ENCODE measurements at regions not wholly inside any gene's neighbourhood (a gene's known extent, or its start where the extent isn't known, plus 50 kb on each side); places are given as distances from the start of the nearest gene placed in this dataset.

GRCh38 chr11:15780382-15780781, 576.0 kb downstream of the SOX6 start:
- no peak overlapping the region for H3K4me3 Mint-ChIP-seq
- ChIA-PET POLR2A (no interaction called here), CTCF (no interaction called here)

DNA sequence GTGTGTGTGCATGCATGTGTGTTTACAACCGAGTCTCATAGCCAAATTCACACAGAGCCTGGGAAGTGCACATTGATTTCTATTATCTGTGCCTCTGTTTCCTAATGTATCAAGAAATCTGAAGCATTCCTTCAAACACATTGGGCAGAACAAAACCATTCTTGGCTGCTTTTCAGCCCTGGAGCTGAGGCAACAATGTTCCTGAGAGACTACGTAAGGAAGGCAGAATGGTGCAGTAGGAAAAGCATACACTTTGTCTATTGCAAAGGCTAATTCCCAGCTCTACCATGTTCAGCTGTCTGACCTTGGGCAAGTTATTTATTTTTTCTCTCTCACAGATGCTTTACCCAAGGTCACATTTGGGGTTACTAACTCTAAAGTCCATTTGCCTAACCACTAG, 575.5 kb downstream of the SOX6 start:
- Mint-ChIP-seq H3K27me3 (no peaks in the 10 kb centered on the region), H3K9me3 (peaks cover 2% of the 10 kb centered on the region), H3K27ac (no peak overlapping the region), H3K4me3 (no peak overlapping the region), H3K36me3 (ENCODE audit: low read depth) (no peaks in the 10 kb centered on the region), H3K4me1 (ENCODE audit: low read depth) (no peaks in the 10 kb centered on the region)
- ChIA-PET POLR2A (no interaction called here), CTCF (no interaction called here)
- intact Hi-C loops (cut with DNase I, micrococcal nuclease) = no loop called here
- Histone ChIP-seq H3K4me3 (ENCODE audit: low read length) (no peak overlapping the region), H3K27ac (ENCODE audit: low read depth in 1 of 2, low read length in 2 of 2) (no peak overlapping the region), H3K4me1 (ENCODE audit: insufficient read depth, low read length) (no peaks in the 10 kb centered on the region), H3K27me3 (ENCODE audit: control insufficient read depth in 1 of 2, insufficient read depth in 2 of 2, low read length in 2 of 2) (peaks cover 0 to under 1% of the 10 kb centered on the region in 2 experiments), H3K36me3 (ENCODE audit: insufficient read depth, low read length) (no peaks in the 10 kb centered on the region), H3K9me3 (ENCODE audit: control insufficient read depth in 1 of 2, insufficient read depth in 1 of 2, low read length in 2 of 2) (no peaks in the 10 kb centered on the region)
- TF ChIP-seq, protein P1, sequence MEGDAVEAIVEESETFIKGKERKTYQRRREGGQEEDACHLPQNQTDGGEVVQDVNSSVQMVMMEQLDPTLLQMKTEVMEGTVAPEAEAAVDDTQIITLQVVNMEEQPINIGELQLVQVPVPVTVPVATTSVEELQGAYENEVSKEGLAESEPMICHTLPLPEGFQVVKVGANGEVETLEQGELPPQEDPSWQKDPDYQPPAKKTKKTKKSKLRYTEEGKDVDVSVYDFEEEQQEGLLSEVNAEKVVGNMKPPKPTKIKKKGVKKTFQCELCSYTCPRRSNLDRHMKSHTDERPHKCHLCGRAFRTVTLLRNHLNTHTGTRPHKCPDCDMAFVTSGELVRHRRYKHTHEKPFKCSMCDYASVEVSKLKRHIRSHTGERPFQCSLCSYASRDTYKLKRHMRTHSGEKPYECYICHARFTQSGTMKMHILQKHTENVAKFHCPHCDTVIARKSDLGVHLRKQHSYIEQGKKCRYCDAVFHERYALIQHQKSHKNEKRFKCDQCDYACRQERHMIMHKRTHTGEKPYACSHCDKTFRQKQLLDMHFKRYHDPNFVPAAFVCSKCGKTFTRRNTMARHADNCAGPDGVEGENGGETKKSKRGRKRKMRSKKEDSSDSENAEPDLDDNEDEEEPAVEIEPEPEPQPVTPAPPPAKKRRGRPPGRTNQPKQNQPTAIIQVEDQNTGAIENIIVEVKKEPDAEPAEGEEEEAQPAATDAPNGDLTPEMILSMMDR (IDR thresholded peaks at IDR 0.05) = no peak
- DNase-seq = no peak
- no peak for ATAC-seq (ENCODE audit: poor library complexity)

More at GRCh38 chr11:15780382-15780781, 576.0 kb downstream of the SOX6 start:
- H3K9me3 ChIP-seq (ENCODE audit: control insufficient read depth in 1 of 2, insufficient read depth in 1 of 2, low read length in 2 of 2) = no peaks in the 10 kb centered on the region
- Mint-ChIP-seq H3K36me3 (ENCODE audit: low read depth) (no peaks in the 10 kb centered on the region), H3K4me1 (ENCODE audit: low read depth) (no peaks in the 10 kb centered on the region), H3K27me3 (no peaks in the 10 kb centered on the region), H3K27ac (no peak overlapping the region), H3K9me3 (peaks cover 2% of the 10 kb centered on the region)
- ATAC-seq (ENCODE audit: poor library complexity) (no peak), DNase-seq (no peak)
- no peak overlapping the region for H3K4me3 ChIP-seq (ENCODE audit: low read length)
- no peaks in the 10 kb centered on the region for H3K27me3 ChIP-seq (ENCODE audit: control insufficient read depth in 1 of 2, insufficient read depth in 2 of 2, low read length in 2 of 2)
- H3K36me3 ChIP-seq (ENCODE audit: insufficient read depth, low read length) = no peaks in the 10 kb centered on the region
- intact Hi-C loops (cut with DNase I, micrococcal nuclease) = no loop called here
- H3K4me1 ChIP-seq (ENCODE audit: insufficient read depth, low read length) = no peaks in the 10 kb centered on the region
- TF ChIP-seq, protein P1 (IDR thresholded peaks at IDR 0.05) = no peak
- H3K27ac ChIP-seq (ENCODE audit: low read depth in 1 of 2, low read length in 2 of 2) = no peak overlapping the region

- no peak overlapping the region for H3K4me3 Mint-ChIP-seq
- H3K9me3 ChIP-seq (ENCODE audit: control insufficient read depth in 1 of 2, insufficient read depth in 1 of 2, low read length in 2 of 2) = no peaks in the 10 kb centered on the region
- ATAC-seq (ENCODE audit: poor library complexity) = no peak
- H3K36me3 ChIP-seq (ENCODE audit: insufficient read depth, low read length) = no peaks in the 10 kb centered on the region
- H3K27ac Mint-ChIP-seq = no peak overlapping the region
- no peaks in the 10 kb centered on the region for H3K27me3 Mint-ChIP-seq
- no peaks in the 10 kb centered on the region for H3K4me1 Mint-ChIP-seq (ENCODE audit: low read depth)
- intact Hi-C loops (cut with DNase I, micrococcal nuclease) = no loop called here
- ChIA-PET POLR2A (no interaction called here), CTCF (no interaction called here)
- DNase-seq = no peak
- no peaks in the 10 kb centered on the region for H3K4me1 ChIP-seq (ENCODE audit: insufficient read depth, low read length)
- no peak overlapping the region for H3K4me3 ChIP-seq (ENCODE audit: low read length)
- TF ChIP-seq, protein P1 (IDR thresholded peaks at IDR 0.05) = no peak
- peaks cover 0 to 3% of the 10 kb centered on the region in 2 experiments for H3K27me3 ChIP-seq (ENCODE audit: control insufficient read depth in 1 of 2, insufficient read depth in 2 of 2, low read length in 2 of 2)
- H3K36me3 Mint-ChIP-seq (ENCODE audit: low read depth) = no peaks in the 10 kb centered on the region
- H3K9me3 Mint-ChIP-seq = peaks cover 2% of the 10 kb centered on the region
- H3K27ac ChIP-seq (ENCODE audit: low read depth in 1 of 2, low read length in 2 of 2) = no peak overlapping the region
Measured at GRCh38 chr11:15783619-15784018, 572.7 kb downstream of the SOX6 start.
